ENCODE measurements at regions not wholly inside any gene's neighbourhood (a gene's known extent, or its start where the extent isn't known, plus 50 kb on each side); places are given as distances from the start of the nearest gene placed in this dataset.

- no peak for TF ChIP-seq CTCF (IDR thresholded peaks at IDR 0.05)
- Mint-ChIP-seq H3K27me3 (ENCODE audit: low read depth, poor library complexity) (no peaks in the 10 kb centered on the region), H3K9me3 (no peaks in the 10 kb centered on the region), H3K36me3 (ENCODE audit: low read depth) (no peaks in the 10 kb centered on the region), H3K4me1 (peaks cover 4% of the 10 kb centered on the region), H3K4me3 (no peak overlapping the region), H3K27ac (no peak overlapping the region)
- no peak for DNase-seq
Observed at GRCh38 chr14:53683229-53683628, 273.4 kb downstream of the BMP4 start.

GRCh38 chr14:53672526-53672925, 284.1 kb downstream of the BMP4 start:
- DNase-seq: no peak
- TF ChIP-seq CTCF (IDR thresholded peaks at IDR 0.05): no peak
- H3K27ac Mint-ChIP-seq: no peak overlapping the region

GRCh38 chr14:53670701-53671100, 285.9 kb downstream of the BMP4 start:
- peaks cover 3% of the 10 kb centered on the region for H3K27me3 Mint-ChIP-seq (ENCODE audit: low read depth, poor library complexity)
- H3K27ac Mint-ChIP-seq: no peak overlapping the region
- H3K4me3 Mint-ChIP-seq: no peak overlapping the region
- H3K4me1 Mint-ChIP-seq: no peaks in the 10 kb centered on the region
- DNase-seq: no peak
- H3K9me3 Mint-ChIP-seq: peaks cover 9% of the 10 kb centered on the region
- H3K36me3 Mint-ChIP-seq (ENCODE audit: low read depth): no peaks in the 10 kb centered on the region
- TF ChIP-seq CTCF (IDR thresholded peaks at IDR 0.05): no peak

More at GRCh38 chr14:53672526-53672925, 284.1 kb downstream of the BMP4 start:
- Mint-ChIP-seq H3K36me3 (ENCODE audit: low read depth) (peaks cover 12% of the 10 kb centered on the region), H3K27me3 (ENCODE audit: low read depth, poor library complexity) (no peaks in the 10 kb centered on the region), H3K9me3 (peaks cover 27% of the 10 kb centered on the region), H3K4me1 (no peaks in the 10 kb centered on the region), H3K4me3 (no peak overlapping the region)

GRCh38 chr14:53668897-53669296, 287.7 kb downstream of the BMP4 start:
- no peak for DNase-seq
- Mint-ChIP-seq H3K4me3 (no peak overlapping the region), H3K27ac (no peak overlapping the region), H3K36me3 (ENCODE audit: low read depth) (no peaks in the 10 kb centered on the region), H3K9me3 (peaks cover 4% of the 10 kb centered on the region), H3K4me1 (peaks cover 7% of the 10 kb centered on the region), H3K27me3 (ENCODE audit: low read depth, poor library complexity) (peaks cover 3% of the 10 kb centered on the region)
- TF ChIP-seq CTCF (IDR thresholded peaks at IDR 0.05): no peak

GRCh38 chr14:53663709-53664108, 292.9 kb downstream of the BMP4 start:
- peaks cover 3% of the 10 kb centered on the region for H3K27me3 Mint-ChIP-seq (ENCODE audit: low read depth, poor library complexity)
- peaks cover 18% of the 10 kb centered on the region for H3K4me1 Mint-ChIP-seq
- no peak overlapping the region for H3K27ac Mint-ChIP-seq
- H3K4me3 Mint-ChIP-seq: no peak overlapping the region
- peaks cover 6% of the 10 kb centered on the region for H3K9me3 Mint-ChIP-seq
- DNase-seq: peak; percentile 12
- TF ChIP-seq CTCF (IDR thresholded peaks at IDR 0.05): peak; percentile 19
- no peaks in the 10 kb centered on the region for H3K36me3 Mint-ChIP-seq (ENCODE audit: low read depth)

- H3K36me3 Mint-ChIP-seq (ENCODE audit: low read depth): no peaks in the 10 kb centered on the region
- H3K27me3 Mint-ChIP-seq (ENCODE audit: low read depth, poor library complexity): peaks cover 5% of the 10 kb centered on the region
- H3K4me3 Mint-ChIP-seq: no peak overlapping the region
- H3K27ac Mint-ChIP-seq: peak overlapping the region; percentile 80
- DNase-seq: peak; percentile 4
- peaks cover 4% of the 10 kb centered on the region for H3K9me3 Mint-ChIP-seq
- peaks cover 47% of the 10 kb centered on the region for H3K4me1 Mint-ChIP-seq
- no peak for TF ChIP-seq CTCF (IDR thresholded peaks at IDR 0.05)
Observed at GRCh38 chr14:53655080-53655785, 301.4 kb downstream of the BMP4 start.
